Stimulated activated naive CD8-positive, alpha-beta T cell treated with anti-CD3 and anti-CD28 coated beads, Interleukin-15, Interleukin-2, amounts not matched to agents 100 U/mL and 50 U/mL, for 24 hours (primary cell): ENCODE measurements at regions not wholly inside any gene's neighbourhood (a gene's known extent, or its start where the extent isn't known, plus 50 kb on each side); places are given as distances from the start of the nearest gene placed in this dataset.
A peak's percentile ranks its signal among the peaks of the same experiment; 100 is the strongest.

ENCODE experiments used
- ATAC-seq: fragments of 150-1000 bp; cut with Tn5 transposase; one replicate; pipeline ENCODE4 v1.10.0; 2021
- DNase-seq: peaks from one replicate; pipeline ENCODE4 v3.0.0; 2021

DNA sequence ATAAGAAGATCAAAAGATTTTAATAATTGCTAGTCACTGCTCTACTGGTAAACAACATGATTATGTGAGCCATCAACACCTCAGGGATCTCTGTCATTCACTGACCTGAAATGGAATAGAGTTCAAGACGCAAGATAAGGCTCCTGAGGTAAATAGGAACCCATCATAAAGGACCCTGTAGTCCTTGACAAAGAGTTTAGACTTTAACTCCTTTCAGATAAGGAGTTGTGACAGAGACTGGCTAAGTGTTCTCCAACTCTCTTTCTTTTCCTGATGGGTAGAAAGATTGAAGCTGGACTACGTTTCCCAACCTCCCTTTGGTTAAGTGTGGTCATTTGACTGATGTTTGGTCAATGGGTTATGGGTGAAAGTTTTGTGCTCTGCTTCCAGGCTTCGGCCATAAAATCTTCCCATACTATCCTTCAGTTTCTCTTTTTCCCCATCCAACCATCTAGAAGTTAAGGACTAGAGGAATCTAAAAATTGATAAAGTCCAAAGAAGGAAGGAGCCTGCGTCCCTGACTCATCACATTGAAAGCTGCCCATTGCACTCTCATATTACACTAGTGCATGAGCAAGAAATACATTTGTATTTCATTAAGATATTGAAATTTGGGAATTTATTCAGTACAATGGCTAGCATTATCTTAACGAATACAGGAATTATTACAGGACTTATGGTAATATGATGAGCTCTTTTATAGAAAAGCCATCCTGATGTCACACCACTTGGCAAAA lies 293.7 kb upstream of the ACVR2A start:
- DNase-seq (no peak), ATAC-seq (no peak)

GRCh38 chr2:147549054-147549453 lies 295.8 kb upstream of the ACVR2A start:
- ATAC-seq: no peak
- DNase-seq: no peak

DNA sequence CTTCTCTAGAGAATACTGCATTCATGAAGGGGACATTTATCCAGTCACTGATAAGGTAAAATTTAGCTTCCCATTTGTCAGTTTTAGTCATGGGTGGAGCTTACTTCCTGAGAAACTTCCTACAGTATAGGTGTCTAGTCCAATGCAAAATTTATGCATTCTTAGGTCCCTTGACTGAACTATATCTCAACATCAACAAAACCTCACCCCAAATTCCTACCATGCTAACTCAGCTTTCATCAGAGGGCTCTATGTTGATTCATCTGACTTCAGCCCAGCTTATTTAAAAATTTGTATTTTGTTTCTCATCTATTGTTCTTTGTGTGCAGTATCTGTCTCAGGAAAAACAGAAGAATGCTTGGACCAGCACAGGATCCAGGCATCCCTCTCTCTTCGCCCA lies 296.4 kb upstream of the ACVR2A start:
- DNase-seq (no peak), ATAC-seq (no peak)

DNA sequence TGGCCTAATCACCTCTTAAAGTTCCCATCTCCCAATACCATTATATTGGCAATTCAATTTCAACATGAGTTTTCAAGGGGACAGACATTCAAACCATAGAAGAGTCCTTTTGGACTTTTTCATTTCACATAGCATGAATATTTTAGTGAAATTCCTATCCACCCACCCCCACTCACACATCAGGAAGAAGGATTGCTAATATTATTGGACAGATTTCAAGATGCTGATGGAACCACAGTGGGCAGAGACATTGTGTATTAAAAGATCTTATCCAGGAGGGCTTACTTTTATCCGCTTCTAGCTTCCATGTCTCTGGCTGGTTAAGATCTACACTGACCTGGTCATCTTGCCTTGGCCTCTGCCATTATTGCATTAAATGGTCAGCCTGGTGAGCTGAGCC lies 297.4 kb upstream of the ACVR2A start:
- DNase-seq (no peak), ATAC-seq (no peak)

GRCh38 chr2:147546109-147546508 lies 298.7 kb upstream of the ACVR2A start:
- ATAC-seq (no peak), DNase-seq (no peak)

GRCh38 chr2:147543056-147543455 lies 301.8 kb upstream of the ACVR2A start:
- ATAC-seq (no peak), DNase-seq (no peak)

DNA sequence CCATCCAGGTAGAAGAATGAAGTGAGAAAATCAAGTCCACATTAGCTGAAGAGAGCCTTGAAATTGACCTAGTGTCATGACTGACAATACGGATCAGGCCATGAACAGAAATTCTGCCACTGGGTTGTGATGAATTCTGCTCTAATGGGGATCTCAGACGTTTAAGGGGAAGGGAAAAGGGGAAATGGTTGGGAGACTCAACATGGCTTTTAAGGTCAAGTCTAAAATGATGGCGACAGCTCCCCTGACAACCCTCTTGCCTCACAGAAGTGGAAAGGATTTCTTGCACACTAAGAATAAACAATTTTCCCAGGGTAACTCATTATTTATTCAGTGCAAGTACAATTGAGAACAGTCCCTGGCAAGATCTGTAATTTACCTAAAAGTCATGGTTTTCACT lies 302.5 kb upstream of the ACVR2A start:
- ATAC-seq: no peak
- no peak for DNase-seq

DNA sequence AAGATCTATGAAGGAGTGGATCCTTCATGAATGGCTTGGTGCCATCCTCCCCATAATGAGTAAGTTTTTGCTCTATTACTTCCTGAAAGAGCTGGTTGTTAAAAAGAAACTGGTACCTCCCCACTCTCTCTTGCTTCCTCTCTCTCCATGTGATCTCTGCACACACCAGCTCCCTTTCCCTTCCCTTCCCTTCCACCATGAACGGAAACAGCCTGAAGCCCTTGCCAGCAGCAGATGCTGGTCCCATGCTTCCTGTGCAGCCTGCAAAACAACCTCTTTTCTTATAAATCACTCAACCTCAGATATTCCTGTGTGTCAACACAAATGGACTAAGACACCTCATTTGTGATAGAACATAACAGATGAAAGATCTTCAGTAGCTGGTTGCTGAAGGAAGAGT lies 303.5 kb upstream of the ACVR2A start:
- DNase-seq (no peak), ATAC-seq (no peak)

- DNase-seq: no peak
- no peak for ATAC-seq
Measured at GRCh38 chr2:147538821-147539220, 306.0 kb upstream of the ACVR2A start.

- no peak for DNase-seq
- no peak for ATAC-seq
Measured at GRCh38 chr2:147538088-147538487, 306.7 kb upstream of the ACVR2A start.

- no peak for ATAC-seq
Measured at GRCh38 chr2:147531269-147531668, 313.6 kb upstream of the ACVR2A start.

GRCh38 chr2:147530033-147530432 lies 314.8 kb upstream of the ACVR2A start:
- ATAC-seq (no peak), DNase-seq (no peak)

More at GRCh38 chr2:147531269-147531668, 313.6 kb upstream of the ACVR2A start:
- DNase-seq: no peak

DNA sequence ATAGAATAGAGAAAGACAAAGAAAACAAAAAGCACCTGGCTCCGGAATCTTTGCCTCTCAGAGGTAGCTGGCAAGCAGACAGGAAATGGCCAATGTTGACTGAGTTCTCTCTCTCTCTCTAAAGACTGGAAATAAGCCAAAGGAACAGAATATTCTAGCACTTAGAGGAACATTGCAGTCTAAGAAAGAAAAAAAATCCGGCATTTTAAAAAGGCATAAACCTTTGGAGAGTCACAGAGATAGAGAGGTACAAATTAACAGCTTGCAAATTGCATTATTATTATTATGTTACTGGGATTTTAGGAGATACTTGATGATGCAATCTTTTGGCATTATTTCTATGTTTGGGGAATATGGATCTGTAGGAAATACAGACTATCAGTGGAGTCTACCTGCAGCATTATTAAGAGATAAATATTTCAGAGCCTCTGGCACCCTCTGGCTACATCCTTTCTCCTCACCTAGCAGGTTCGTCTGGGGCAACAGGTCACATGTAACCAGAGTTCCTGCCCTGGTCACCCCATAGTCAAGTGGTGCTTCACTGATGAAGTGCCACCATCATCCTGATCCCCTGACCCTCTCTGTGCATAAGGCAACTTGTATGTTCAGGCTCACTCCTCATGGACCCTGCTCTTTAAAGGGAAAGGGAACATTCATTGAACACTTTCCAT lies 318.9 kb upstream of the ACVR2A start:
- ATAC-seq: no peak
- no peak for DNase-seq

- ATAC-seq: peak; percentile 19
- DNase-seq: no peak
Measured at GRCh38 chr2:147524912-147525311, 319.9 kb upstream of the ACVR2A start.

DNA sequence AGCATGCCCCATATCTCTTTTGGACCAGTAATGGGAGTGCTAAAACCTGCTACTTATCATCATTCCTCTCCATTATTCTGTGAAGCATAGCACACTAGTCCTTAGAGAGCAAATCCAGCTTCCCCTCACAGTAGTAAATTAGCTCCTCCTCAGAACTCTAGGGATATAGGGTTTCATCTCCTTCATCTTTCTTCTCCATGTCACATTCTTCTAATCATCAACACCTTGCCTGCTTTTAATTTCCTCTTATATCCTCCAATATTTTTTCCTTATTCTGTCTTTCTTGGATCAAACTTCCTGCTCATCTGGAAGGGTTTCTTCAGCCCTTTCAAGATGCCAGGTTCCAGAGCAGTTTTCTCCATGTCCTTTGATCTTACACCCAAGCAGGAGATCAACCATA lies 321.4 kb upstream of the ACVR2A start:
- DNase-seq (no peak), ATAC-seq (no peak)

DNA sequence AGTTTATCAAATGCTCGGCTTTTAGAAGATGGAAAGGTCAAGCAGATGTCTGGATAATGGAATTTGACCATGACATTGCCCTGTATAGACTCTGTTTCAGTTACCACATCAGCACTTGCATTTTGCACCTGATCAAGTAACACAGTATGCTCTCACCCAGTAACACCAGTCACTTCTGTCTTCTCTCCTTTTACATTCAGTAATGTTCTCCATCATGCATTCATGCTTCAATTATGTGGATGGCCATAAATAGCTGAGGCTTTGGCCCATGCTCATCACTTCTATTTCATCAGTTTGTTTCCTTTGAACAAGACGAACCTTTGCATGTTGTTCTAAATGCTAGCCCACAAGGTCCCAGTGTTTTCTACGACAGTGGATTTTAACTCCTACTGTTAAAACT lies 322.9 kb upstream of the ACVR2A start:
- ATAC-seq (no peak), DNase-seq (no peak)

GRCh38 chr2:147520817-147521216 lies 324.0 kb upstream of the ACVR2A start:
- ATAC-seq (no peak), DNase-seq (no peak)

DNA sequence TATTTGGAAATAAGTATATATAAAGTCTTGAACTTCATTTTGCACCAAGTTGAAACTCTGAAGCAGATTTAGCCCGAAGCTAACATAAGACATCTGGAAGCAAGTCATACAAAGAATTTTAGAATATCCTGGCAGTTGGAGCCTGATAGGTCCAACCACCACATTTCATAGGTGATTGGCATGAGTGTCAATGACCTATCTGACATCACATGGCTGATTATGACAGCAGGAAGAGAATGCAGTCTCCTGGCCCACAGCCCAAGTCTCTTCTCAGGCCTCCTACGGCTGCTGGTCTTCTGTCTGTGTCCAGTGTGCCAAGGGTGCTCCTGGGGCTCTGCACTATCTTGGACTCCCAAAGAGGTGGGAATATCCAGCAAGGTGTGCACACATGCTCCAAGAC lies 325.7 kb upstream of the ACVR2A start:
- no peak for ATAC-seq
- no peak for DNase-seq

- DNase-seq: no peak
- no peak for ATAC-seq
Measured at GRCh38 chr2:147515213-147515612, 329.6 kb upstream of the ACVR2A start.

DNA sequence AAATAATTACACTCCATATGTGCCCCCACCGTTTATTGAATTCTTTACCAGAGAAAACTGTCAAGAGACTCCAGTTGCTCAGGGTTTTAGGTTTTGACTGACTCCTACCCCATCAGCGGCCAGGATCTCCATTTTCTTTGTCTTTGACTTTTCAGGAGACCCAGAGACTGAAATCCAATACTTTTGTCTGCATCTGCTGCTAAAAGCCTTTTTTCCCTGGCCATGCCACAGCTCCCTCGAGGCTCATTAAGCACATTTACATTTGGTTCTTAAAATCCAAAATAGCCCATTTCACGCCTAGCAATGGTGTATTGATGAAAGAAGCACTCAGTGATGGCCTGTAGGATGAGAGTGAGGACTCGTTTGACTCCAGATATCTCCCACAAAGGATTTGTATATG lies 332.6 kb upstream of the ACVR2A start:
- ATAC-seq (no peak), DNase-seq (no peak)

- ATAC-seq (no peak), DNase-seq (no peak)
Measured at GRCh38 chr2:147511491-147511948, 333.3 kb upstream of the ACVR2A start.

GRCh38 chr2:147509821-147510220 lies 335.0 kb upstream of the ACVR2A start:
- DNase-seq: no peak
- ATAC-seq: no peak

- ATAC-seq (no peak), DNase-seq (no peak)
Measured at GRCh38 chr2:147506889-147507288, 337.9 kb upstream of the ACVR2A start.

DNA sequence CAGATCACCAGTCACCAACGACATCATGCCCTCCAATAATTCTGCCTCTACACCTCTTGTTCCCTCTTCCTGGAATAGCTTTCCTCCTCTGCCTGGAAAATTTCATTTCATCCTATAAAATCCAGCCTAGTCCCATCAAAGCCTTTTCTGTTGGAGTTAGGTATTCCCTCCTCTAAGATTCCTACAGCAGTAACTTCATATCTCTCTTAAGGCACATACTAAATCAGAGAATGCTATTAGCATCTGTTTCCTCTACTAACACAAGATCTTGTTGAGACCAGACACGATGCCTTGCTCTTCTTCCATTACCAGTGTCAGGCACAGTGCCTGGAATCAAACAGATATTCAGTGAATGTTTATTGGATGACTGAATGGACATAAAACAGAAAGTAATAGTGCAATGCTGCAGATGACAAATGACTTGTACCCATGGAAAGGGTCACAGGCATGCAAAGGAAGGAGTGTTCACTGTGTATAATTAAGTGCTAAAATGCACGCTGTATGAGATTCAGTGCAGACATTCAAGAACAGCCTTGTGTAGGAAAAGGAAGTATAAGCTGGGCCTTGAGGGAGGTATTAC lies 342.0 kb upstream of the ACVR2A start:
- DNase-seq (no peak), ATAC-seq (no peak)
